CD4-positive, alpha-beta T cell (primary cell): ENCODE measurements at regions not wholly inside any gene's neighbourhood (a gene's known extent, or its start where the extent isn't known, plus 50 kb on each side); places are given as distances from the start of the nearest gene placed in this dataset.

Source experiments
- ATAC-seq: fragments of 200-7000 bp; cut with Tn5 transposase; one replicate; pipeline ENCODE4 v1.10.0; 2022; ENCODE audit warnings: mild to moderate bottlenecking; ENCODE audit not compliant: poor library complexity
- CTCF ChIA-PET: fragments of 350-600 bp; sonication (Branson Sonifier 250); formaldehyde crosslinking; loops from one replicate; lab custom pipeline; 2021; ENCODE audit warnings: antibody characterized with exemption, inconsistent platforms; lab: Charles Lee
- POLR2A ChIA-PET: fragments of 350-600 bp; sonication (Branson Sonifier 250); formaldehyde crosslinking; loops from one replicate; lab custom pipeline; 2021; ENCODE audit warnings: antibody characterized with exemption, inconsistent platforms; lab: Charles Lee
- DNase-seq, 14 experiments: peaks; one replicate each; pipeline ENCODE4 v3.0.0-alpha.2; 2013 to 2020; ENCODE audit warnings: mixed read lengths in 2 of 14
- H3K27ac ChIP-seq, 2 donors: one replicate each; pipeline versions ENCODE4 v1.5.1 to v1.7.0; 2013; ENCODE audit warnings: low read length in 2 of 2, low read depth in 1 of 2, mild to moderate bottlenecking in 1 of 2
- H3K27me3 ChIP-seq, 2 experiments: 1 replicate in 1 of 2; 2 replicates in 1 of 2; pipeline versions ENCODE4 v1.6.1 to v1.7.0; 2013; ENCODE audit warnings: low read length in 2 of 2, control low read depth in 1 of 2, mild to moderate bottlenecking in 1 of 2, moderate library complexity in 1 of 2; ENCODE audit not compliant: insufficient read depth in 2 of 2, control insufficient read depth in 1 of 2
- H3K36me3 ChIP-seq: one replicate; pipeline ENCODE4 v1.6.1; 2013; ENCODE audit warnings: low read length, control low read depth; ENCODE audit not compliant: insufficient read depth
- H3K4me1 ChIP-seq: one replicate; pipeline ENCODE4 v1.6.1; 2013; ENCODE audit warnings: low read length, control low read depth; ENCODE audit not compliant: insufficient read depth
- H3K4me3 ChIP-seq: one replicate; pipeline ENCODE4 v1.5.1; 2013; ENCODE audit warnings: mild to moderate bottlenecking, low read length, moderate library complexity
- H3K9me3 ChIP-seq, 2 experiments: 1 replicate in 1 of 2; 2 replicates in 1 of 2; pipeline versions ENCODE4 v1.6.1 to v1.7.0; 2013; ENCODE audit warnings: low read length in 2 of 2, mild to moderate bottlenecking in 2 of 2, control low read depth in 1 of 2, moderate library complexity in 1 of 2; ENCODE audit not compliant: control insufficient read depth in 1 of 2, insufficient read depth in 1 of 2
- H3K27ac Mint-ChIP-seq: one replicate; pipeline ENCODE4 v1.8.0; 2020; ENCODE audit warnings: mixed read lengths
- H3K27me3 Mint-ChIP-seq: one replicate; pipeline ENCODE4 v1.8.0; 2021; ENCODE audit warnings: mixed read lengths
- H3K36me3 Mint-ChIP-seq: one replicate; pipeline ENCODE4 v1.8.0; 2021; ENCODE audit warnings: low read depth, mixed read lengths
- H3K4me1 Mint-ChIP-seq: one replicate; pipeline ENCODE4 v1.8.0; 2021; ENCODE audit warnings: low read depth, mixed read lengths
- H3K4me3 Mint-ChIP-seq: one replicate; pipeline ENCODE4 v1.8.0; 2020; ENCODE audit warnings: mild to moderate bottlenecking, mixed read lengths
- H3K9me3 Mint-ChIP-seq: one replicate; pipeline ENCODE4 v1.8.0; 2020; ENCODE audit warnings: mixed read lengths
- intact Hi-C, 2 experiments: fragments of 100-400 bp; cut with DNase I in 1 of 2; cut with micrococcal nuclease in 1 of 2; formaldehyde crosslinking; loops; one replicate each; pipeline versions ENCODE4 v1.15.1 to v1.9.0; 2023 to 2025; cut with DNase I, micrococcal nuclease
- TF ChIP-seq, protein P1 (sequence below): fragments of 200-600 bp; IDR thresholded peaks from one replicate; pipeline ENCODE4 v1.8.0; 2022; ENCODE audit warnings: antibody characterized with exemption, mild to moderate bottlenecking

DNA sequence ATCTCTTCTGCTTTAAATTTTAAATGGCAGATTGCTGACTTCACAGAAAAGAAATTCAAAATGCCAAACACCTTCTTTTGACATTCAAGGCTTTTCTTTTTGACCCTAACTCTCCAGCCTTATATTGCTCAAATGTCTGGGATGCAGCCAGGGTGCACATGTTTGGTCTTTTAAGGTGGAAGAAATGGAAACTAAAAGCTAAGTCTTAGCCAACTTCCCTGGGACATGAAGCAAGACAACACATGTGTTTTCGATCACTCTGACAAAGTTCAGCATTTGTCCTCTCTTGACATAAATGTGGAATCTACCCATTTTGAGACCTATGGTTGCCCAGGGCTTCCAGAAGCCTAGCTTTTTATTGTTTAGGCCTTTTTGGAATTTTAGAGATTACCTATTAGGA is 161.6 kb downstream of the RDH14 start:
- Histone ChIP-seq H3K27me3 (peaks cover 0 to 12% of the 10 kb centered on the region in 2 experiments), H3K9me3 (no peaks in the 10 kb centered on the region), H3K27ac (no peak overlapping the region), H3K4me1 (no peaks in the 10 kb centered on the region), H3K4me3 (no peak overlapping the region), H3K36me3 (no peaks in the 10 kb centered on the region)
- DNase-seq, result no peak
- POLR2A ChIA-PET, result no interaction called here
- CTCF ChIA-PET, result interaction anchor here (0.6 to 1.2 kb wide), 2 partner anchors 10 to 21 kb away, joined by 3 read pairs; no protein-coding TSS in a partner anchor
- no peaks in the 10 kb centered on the region for H3K36me3 Mint-ChIP-seq
- no peak overlapping the region for H3K27ac Mint-ChIP-seq
- intact Hi-C loops, result no loop called here
- H3K4me1 Mint-ChIP-seq, result no peaks in the 10 kb centered on the region
- peaks cover 10% of the 10 kb centered on the region for H3K27me3 Mint-ChIP-seq
- H3K9me3 Mint-ChIP-seq, result no peaks in the 10 kb centered on the region
- H3K4me3 Mint-ChIP-seq, result no peak overlapping the region
- ATAC-seq, result no peak
- TF ChIP-seq, protein P1, sequence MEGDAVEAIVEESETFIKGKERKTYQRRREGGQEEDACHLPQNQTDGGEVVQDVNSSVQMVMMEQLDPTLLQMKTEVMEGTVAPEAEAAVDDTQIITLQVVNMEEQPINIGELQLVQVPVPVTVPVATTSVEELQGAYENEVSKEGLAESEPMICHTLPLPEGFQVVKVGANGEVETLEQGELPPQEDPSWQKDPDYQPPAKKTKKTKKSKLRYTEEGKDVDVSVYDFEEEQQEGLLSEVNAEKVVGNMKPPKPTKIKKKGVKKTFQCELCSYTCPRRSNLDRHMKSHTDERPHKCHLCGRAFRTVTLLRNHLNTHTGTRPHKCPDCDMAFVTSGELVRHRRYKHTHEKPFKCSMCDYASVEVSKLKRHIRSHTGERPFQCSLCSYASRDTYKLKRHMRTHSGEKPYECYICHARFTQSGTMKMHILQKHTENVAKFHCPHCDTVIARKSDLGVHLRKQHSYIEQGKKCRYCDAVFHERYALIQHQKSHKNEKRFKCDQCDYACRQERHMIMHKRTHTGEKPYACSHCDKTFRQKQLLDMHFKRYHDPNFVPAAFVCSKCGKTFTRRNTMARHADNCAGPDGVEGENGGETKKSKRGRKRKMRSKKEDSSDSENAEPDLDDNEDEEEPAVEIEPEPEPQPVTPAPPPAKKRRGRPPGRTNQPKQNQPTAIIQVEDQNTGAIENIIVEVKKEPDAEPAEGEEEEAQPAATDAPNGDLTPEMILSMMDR, result no peak

DNA sequence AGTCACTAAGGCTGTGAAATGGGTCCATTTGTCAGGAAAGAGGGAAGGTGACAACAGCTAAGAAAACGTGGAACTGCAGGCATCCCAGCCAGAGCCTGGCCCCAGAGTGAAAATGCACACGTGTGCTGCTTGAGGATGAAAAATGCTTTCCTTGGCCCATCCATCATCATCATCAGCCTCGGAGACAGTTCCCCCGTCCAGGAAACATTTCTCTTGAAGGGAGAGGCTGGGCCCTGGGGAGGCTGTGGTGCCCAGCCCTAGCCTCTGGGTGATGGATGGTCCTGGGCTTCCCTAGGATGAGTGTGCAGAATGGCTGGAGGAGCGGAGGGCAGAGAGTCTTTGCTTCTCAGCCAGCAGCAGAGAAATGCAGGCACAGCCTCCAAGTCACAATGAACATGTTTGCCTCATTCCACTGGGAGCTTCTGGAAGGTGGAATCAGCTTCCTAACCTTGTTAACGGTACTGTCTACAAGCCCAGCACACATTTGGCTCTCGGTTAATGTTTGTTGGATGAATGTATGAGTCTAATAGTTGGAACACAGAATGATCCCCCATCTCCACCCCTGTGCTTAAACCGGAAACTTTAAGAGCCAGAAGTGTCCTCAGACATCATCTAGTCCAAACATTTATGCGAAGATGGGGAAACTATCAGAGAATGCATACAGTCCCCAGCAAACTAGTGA is 164.0 kb downstream of the RDH14 start:
- Mint-ChIP-seq H3K27ac (no peak overlapping the region), H3K9me3 (no peaks in the 10 kb centered on the region), H3K4me3 (no peak overlapping the region), H3K4me1 (no peaks in the 10 kb centered on the region), H3K27me3 (peaks cover 15% of the 10 kb centered on the region), H3K36me3 (no peaks in the 10 kb centered on the region)
- Histone ChIP-seq H3K36me3 (no peaks in the 10 kb centered on the region), H3K9me3 (no peaks in the 10 kb centered on the region), H3K4me1 (no peaks in the 10 kb centered on the region), H3K27me3 (peaks cover 0 to 4% of the 10 kb centered on the region in 2 experiments), H3K4me3 (no peak overlapping the region), H3K27ac (no peak overlapping the region)
- DNase-seq (no peak), ATAC-seq (no peak)
- ChIA-PET CTCF (no interaction called here), POLR2A (no interaction called here)
- TF ChIP-seq, protein P1, result no peak
- intact Hi-C loops, result no loop called here

DNA sequence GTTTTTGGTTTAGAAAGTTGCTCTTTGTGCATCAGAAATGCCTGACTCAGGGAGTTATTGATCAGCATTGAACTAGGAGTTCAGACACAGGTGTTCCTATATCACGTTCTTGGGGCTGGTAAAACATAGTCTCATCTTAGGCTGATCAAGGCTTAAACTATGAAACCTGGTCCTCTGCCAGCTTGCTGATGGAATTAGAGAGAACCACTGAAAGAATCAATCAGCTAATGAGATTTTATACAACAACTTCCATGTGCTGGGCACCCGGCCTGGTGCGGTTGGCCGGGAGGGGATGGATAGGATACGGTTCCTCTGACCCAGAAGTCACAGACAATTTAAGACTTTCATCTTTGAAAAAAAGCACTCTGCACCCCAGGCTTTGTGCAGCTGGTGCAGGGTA is 164.9 kb downstream of the RDH14 start:
- ATAC-seq (no peak), DNase-seq (no peak)
- Histone ChIP-seq H3K4me1 (no peaks in the 10 kb centered on the region), H3K36me3 (no peaks in the 10 kb centered on the region), H3K27ac (no peak overlapping the region), H3K27me3 (peaks cover 0 to 4% of the 10 kb centered on the region in 2 experiments), H3K4me3 (no peak overlapping the region), H3K9me3 (no peaks in the 10 kb centered on the region)
- Mint-ChIP-seq H3K27me3 (peaks cover 15% of the 10 kb centered on the region), H3K4me1 (no peaks in the 10 kb centered on the region), H3K4me3 (no peak overlapping the region), H3K9me3 (no peaks in the 10 kb centered on the region), H3K36me3 (no peaks in the 10 kb centered on the region), H3K27ac (no peak overlapping the region)
- POLR2A ChIA-PET, result no interaction called here
- intact Hi-C loops, result no loop called here
- CTCF ChIA-PET, result no interaction called here
- TF ChIP-seq, protein P1, result no peak
